ENCODE measurements at regions not wholly inside any gene's neighbourhood (a gene's known extent, or its start where the extent isn't known, plus 50 kb on each side); places are given as distances from the start of the nearest gene placed in this dataset.

DNA sequence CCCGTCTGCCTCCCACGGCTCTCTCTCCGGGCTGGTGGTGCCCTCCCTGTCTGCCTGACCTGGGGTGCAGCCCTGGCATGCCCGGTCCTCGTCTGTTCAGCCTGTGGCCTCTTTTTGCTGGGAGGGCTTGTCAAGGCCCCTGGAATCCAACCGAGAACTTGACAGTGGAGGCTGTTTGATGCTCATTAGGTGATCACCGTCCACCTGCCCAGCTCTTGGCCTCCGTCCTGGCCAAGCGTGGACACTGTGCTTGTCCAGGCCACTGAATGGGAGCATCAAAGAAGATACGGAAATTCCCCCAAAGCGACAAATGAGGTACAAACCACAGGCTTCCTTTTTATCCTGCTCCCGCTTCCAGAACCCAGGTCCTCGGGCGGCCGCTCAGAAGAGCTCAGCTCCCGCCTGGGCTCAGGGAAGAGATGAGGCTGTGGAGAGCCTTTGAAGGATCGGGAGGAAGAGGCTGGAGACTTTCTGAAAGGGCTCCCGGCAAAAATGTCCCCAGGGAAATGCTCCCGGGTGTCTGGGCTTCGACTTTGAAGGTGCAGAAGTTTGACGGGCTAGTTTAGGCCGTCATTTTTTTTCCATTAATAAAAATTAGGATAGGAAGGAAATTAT lies 1273.9 kb downstream of the BRD1 start:
- no peak for DNase-seq (ENCODE audit: low read depth in 3 of 3)

DNA sequence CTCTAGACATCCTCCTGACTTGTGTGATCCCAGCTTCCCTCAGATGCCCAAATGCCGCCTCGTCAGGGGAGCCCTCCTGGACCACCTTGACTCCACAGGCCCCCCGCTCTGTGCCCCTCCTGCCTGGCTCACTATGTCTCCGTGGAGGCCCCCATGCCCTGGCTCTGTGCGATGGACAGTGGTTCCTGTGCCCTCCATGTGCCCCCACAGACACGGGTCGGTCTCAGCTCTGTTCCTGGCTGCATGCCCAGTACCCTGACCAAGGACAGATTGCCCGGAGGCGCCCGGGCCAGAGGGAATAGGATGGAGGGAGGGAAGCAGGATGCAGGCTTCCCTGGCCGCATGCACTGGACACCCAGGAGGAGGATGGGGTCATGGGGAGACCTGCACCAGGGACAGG lies 1274.6 kb downstream of the BRD1 start:
- no peak for DNase-seq (ENCODE audit: low read depth in 3 of 3)

DNA sequence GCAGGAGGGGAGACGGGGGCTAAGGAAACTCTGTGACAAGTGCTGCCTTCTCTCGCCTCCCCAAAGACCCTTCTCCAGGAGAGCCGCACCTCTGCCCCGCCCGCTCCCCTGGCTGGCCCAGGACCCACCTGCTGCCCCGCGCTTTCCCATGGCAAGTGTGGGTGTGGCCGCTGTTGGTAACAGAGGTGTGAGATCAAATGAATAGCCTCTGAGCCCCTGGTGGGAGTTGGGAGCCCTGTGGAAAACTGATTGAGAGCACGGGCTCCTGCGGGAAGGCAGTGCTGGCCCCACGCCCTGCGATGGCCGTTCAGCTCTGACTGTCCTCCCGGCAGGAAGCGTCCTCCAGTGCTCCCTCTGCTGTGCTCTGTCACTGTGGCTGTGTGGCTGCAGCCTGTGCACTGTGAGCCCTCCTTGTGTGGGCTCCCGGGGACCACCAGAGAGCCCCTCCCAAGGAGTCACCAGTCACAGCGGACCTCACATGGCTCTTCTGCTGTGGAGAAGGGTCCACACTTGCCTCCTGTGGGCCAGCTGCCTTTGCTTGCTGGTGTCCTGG lies 1275.9 kb downstream of the BRD1 start:
- DNase-seq (ENCODE audit: low read depth in 3 of 3) = no peak

DNA sequence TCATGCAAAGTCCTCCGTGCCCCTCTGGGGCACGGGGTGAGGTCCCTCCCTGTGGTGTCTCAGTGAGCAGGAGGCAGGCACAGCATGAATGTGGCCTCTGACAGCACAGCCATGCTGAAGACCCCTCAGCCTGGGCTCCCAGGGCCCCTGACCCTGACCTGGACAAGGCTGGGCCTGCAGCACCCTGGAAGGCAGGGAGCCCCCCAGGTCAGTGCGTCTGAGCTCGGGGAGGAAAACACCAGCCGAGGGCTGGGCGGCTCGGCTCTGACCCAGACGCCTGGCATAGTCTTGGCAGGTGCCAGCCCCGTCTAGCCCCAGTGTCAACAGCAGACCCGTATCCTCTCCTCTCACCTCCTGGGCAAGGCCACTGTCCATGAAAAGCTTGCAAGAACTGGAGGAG lies 1276.6 kb downstream of the BRD1 start:
- DNase-seq (ENCODE audit: low read depth in 3 of 3) = no peak

DNA sequence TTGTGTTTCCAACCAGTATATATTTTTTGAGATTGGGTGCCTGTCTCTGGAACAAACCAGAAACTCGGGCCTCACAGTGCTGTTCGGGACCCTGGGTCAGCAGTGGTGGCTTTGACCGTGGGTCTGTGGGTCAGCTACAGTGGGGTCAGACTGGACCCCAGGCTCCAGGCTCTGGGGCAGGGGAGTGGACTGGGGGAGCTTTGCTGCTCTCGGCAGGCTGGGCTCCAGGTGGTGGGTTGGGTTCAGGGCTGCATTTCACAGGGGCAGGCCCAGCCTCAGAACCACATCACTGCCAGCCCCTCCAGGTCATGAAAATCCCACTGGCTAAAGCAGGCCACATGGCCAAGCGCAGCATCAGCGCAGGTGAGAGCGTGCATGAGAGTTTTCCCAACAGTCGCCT lies 1279.3 kb downstream of the BRD1 start:
- DNase-seq (ENCODE audit: low read depth in 3 of 3) = no peak

DNA sequence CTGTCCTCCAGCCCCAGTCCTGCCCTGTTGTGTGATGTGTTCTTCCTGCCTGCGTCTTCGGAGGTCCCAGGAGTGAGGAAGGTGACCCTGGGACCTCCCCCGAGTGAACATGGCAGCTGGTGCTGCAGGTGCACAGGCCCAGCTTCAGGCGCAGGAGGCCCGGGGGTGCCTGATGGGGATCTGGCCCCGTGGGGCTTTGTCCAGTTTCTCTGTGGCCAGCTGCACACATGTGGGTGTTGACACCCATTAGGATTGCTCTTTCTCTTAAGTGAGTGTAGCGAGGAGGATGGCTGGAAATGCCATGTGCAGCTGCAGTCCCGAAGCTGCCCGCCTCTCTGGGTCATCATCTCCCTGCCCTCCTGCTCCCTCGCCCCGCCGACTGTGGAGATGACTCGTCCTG lies 1279.7 kb downstream of the BRD1 start:
- DNase-seq (ENCODE audit: low read depth in 3 of 3) = no peak

DNA sequence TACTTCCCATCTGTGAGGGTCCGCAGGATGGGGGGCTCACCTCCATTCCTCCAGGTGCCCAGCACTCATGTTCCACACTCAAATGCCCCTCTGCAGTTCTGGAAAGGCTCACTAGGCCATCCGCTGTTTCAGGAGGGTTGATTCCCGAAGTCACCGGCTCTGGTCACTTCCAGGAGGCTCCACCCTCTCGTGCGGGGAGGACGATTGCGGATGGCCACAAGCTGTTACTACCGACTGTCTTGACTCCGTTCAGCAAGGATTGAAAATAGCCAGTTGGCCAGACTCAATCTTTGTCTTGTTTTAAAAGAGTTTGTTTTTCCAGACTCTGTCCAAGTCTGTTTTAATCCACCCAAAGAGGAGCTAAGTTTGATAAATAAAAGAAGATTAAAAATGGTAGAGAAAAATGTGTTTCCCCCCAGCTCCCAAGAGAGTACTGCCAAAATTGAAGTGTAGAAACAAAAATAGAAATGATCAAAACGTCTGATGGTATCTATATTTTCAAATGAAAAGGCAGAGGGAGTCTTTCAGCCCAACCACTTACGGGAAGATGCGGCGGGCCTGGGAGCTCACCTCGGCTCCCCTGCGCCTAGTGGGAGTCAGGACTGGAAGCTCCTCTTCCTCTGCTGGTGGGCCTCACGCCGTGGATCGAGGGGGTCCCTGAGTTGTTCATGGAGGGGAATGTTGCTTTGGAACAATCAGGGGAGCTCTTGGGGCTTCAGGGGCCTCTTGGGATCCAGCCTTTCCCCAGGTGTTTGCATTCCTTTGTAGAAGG lies 1280.8 kb downstream of the BRD1 start:
- DNase-seq (ENCODE audit: low read depth in 3 of 3) = no peak

DNA sequence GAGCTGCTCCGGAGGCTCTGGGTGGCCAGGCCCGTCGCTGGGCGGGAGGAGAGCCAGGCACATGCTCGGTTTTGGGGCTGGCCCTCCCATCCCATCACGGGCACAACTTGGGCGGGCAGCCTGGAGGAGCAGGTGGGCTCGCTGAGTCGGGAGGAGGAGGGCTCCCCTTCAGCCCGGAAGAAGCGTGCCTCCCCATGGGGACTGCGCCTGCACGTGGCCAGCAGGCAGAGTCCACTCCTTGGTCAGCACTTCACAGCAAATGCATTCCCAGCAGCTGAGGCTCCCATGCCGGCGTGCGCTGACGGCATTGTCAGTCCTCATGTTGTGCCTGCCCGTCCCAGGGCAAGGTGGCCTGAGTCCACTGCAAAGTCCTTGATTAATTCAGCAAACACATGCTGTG lies 1281.7 kb downstream of the BRD1 start:
- DNase-seq (ENCODE audit: low read depth in 3 of 3) = no peak

DNA sequence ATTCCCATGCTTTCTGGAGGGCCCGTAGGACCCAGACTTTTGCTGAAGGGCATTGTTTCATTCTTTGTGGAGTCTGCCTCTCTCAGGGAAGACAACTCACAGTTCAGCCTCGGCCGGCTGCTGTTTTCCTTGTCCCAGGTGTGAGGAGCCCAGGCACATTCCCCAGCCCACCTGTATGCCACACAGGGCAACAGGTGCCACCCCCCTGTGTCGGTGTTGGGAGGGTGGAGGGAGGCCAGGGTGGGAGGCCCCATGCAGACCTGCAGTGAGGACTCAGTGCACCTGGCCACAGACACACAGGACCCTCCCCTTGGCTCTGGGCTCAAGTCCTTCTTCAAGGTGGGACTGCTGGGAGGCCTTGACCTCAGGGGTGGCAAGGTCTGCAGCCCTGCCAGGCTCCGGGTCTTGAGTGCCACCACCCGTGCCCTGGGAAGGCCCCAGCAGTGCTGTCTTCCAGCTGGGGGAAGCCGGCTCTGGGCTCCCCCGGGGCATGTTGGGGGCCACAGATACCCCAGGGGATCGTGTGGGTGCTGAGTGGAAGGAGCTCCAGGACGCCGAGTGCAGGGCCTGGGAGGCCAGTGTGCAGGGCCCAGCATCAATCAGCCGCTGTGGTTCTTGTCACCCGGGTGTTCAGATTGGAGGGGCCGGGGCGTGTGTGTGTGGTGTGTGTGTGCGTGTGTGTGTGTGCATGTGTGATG lies 1286.1 kb downstream of the BRD1 start:
- no peak for DNase-seq (ENCODE audit: low read depth in 3 of 3)

DNA sequence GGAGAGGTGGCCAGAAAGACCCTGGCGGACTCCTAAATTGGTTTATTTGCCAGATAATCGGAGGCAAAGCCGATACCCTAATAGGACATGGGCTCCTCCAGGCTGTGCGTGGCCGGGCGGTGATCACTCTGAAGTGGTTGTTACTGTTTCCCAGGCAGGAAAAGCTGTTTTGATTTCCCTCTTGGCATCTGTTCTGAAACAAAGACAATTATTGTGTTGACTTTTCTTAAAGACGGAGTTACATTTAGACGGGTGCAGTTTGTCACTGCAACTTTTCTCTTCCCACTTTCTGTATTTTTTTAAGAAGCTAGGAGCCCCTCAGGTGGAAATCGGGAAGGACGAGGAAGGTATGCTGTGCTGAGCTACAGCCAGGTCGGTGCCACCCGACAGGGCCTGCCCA lies 1288.4 kb downstream of the BRD1 start:
- no peak for DNase-seq (ENCODE audit: low read depth in 3 of 3)

DNA sequence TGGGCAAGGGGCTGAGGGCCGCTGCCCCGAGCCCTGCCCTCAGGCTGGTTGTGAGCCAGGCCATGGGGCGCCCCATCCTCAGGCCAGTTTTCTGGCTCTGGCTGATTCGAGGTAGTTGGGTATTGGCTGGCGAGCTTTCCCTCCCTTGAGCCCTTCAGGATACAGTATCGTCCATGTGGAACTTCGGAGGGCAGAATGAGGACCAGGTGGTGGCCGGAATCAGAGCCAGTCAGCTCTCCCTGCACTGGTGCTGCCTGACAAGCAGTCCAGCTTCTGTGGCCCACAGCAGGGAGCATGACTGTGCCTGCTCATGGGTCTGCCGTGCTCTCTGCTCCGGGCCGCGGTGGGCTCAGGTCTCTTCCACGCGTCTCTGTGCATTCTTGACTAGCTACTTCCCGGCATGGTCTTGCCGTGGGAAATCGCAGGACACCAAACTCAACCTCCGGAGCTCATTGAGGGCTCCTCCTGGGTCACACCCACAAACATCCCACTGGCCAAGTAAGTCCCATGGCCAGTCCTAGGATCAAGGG lies 1289.3 kb downstream of the BRD1 start:
- no peak for DNase-seq (ENCODE audit: low read depth in 3 of 3)

DNA sequence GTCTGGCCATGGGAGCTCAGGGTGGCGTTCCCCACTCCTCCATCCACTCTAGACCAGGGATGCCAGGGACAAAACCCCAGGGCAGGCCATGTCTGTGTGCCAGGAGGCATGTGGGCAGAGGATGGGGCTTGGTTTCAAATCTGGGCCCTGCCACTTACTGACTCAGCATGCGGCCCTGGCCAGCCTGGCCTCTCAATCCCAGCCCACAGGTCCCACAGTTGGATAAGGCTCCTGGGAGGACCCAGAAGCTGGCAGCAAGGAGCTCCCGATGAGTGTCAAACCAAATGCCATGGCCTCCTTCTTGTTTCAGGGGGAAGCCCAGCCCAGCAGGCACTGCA lies 1290.4 kb downstream of the BRD1 start:
- no peak for DNase-seq (ENCODE audit: low read depth in 3 of 3)

DNA sequence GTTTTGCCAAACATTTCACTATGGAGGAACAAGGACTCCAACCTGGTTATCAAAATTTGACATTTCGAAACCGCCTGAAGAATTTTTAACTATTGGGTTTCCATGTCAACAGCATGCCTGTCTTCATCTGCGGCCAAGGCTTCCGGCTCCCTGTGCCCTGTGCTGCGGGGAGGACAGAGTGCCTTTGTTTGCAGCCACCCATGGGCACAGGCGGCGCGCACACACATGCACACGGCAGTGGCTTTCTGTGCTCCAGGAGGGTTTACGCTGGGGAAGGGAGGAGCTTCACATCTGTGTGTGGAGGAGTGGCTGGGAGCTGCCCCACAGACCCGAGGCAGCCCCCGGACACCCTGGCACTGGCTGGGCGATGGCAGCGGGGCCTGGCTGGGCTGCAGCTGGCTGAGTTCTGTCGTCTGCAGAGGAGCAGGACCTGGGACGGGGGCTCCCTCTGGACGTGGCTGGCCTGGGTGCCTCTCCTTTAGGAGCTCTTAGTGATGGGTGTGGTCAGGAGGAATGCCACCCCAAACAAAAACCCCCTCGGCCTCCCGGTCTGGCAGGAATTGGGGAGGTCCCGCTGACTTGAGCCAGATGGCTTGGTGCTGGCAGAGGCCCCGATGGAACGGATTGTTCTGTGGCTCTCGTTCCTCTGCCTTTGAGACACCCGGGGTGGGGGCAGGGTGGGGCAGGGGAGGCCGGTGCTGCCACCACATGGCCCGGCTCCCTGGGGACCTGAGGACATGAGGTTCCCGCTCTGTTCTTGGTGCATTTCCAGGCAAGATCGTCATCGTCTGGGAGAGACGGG lies 1290.9 kb downstream of the BRD1 start:
- no peak for DNase-seq (ENCODE audit: low read depth in 3 of 3)

DNA sequence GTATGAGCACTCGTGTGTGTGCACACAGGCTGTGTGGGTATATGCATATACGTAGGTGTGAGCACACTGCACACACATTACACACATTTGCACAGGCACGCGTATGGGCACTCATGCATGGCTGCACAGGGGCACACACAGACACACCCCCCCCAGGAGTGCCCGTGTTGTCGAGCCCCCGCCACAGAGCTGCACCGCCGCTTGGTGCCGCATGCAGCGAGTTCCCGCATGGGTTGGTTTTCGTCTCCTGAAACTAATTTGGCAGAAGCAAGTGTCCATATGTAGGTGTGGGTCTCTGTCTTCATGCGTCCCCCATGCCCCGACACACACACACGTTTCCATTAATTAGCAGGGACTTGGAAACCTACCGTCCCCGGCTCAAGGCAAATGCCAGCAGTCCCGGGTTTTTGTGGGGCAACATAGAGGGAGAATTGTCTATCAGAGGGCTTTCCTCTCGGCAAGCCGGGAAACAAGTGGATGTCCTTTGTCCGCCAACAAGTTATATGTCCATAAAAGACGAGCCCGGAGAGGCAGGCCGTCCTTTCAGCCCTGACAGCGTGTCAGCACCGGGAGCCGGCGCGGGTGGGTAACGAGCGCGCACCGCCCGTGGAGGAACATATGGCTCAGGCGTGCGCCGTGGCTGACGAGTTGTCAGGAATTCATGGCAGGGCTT lies 1291.7 kb downstream of the BRD1 start:
- no peak for DNase-seq (ENCODE audit: low read depth in 3 of 3)

DNA sequence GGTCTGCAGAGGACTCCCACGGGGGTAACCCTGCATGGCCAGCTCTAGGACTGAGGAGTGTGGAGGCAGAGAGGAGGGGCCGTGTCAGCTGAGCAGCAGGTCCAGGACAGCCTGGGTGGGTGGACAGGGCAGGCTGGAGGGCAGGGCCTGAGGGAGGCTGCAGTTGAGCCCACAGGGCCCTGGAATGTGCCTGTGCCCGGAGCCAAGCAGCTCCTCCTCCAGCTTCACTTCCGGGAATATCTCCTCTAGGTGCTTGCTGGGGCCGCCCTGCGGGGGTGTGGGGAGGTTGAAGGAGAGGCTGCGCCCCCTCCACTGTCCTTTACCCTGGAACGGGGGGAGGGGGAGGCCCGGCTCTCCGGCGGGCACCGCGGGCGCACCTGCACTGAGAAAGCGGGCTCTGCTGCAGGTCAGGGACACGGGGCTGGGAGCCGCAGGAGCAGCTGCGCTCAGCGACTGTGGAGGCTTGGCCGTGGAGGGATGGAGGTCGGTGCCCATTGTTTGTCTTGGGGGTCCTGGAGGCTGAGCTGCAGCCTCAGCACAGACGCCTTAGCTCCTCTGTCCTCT lies 1293.2 kb downstream of the BRD1 start:
- no peak for DNase-seq (ENCODE audit: low read depth in 3 of 3)

DNA sequence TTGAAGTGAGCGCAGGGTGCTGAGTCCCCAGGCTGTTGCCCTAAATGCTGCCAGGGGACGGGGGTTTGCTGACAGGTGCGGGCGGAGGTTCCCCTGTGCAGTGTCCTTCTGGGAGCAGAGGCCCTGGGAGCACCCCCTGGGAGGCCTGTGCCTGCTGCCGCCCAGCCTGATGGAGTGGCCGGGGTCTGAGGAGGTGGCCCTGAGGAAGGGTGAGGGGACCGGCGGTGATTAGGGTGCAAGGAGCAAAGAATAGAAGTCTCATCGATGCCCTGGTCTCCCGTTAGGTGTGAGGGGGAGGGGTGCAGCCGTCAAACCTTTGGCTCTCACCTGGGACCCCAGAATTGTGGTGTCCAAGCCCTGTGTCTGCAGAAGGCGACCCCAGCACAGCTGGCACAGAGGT lies 1294.7 kb downstream of the BRD1 start:
- DNase-seq (ENCODE audit: low read depth in 3 of 3) = no peak

DNA sequence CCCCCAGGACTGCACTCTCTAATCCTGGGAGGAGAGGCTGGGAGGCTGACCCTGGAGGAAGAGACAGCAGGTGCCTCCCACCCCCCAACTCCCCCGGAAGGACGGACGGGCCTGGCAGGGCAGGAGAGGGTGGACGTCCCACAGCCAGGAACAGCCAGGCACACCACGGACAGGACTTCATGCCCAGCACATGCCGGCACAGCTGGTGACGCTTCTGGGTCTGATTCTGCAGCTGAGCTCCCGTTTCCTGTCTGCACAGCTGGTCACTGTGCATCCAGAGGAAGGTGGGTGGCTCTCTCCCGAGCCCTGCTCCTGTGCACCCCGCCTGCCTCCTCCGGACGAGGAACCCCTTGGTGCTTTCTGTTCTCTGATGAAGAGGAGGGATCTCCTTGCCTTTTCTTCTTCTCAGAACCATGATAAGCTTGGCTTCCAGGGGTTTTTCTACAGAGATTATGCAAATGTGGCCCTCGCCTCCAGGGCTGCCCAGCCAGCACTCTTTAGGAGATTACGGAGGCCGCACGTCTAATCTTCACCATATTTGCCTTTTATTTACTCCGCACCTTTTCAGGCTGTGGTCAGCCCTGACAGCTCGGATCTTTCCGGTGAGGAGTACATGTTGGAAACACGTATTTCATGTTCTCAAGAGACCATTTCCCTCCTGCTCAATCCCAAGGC lies 1295.8 kb downstream of the BRD1 start:
- DNase-seq (ENCODE audit: low read depth in 3 of 3) = no peak

DNA sequence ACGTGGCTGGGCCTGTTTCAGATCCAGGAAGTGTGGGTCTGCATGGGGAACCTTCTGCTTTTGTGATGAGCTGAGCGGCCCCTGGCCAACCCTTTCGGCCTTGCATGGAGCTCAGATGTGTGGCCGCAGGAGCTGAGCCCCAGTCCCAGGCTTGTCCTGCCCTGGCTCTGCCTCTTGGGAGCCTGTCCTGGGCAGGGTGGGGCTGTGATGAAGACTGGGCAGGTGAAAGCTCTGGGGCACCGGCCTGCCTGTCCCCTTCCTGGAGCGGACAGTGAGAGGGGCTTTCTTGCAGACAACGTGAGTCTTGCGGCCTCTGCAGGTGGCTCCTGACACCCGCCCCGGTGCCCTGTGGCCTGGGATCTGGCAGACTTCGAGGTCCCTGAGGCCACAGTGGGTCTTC lies 1296.6 kb downstream of the BRD1 start:
- no peak for DNase-seq (ENCODE audit: low read depth in 3 of 3)

DNA sequence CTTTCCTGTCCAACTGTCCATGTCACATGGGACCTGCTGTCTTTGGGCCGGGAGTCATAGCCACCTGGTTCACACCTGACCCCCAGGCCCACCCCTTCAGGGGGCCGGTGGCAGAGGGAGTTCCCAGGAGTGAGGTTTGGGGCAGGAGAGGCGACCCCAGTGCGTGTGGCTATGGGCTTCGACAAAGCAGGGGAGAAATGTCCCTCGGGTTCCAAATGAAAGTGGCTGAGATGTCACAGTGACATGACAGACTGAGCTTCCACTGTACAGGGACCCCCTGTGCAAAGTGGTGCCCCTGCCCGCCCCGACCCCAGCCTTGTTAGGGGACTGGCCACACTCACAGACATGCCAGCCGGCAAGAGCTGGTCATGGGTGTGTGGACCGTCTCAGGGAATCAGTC lies 1297.0 kb downstream of the BRD1 start:
- no peak for DNase-seq (ENCODE audit: low read depth in 3 of 3)

DNA sequence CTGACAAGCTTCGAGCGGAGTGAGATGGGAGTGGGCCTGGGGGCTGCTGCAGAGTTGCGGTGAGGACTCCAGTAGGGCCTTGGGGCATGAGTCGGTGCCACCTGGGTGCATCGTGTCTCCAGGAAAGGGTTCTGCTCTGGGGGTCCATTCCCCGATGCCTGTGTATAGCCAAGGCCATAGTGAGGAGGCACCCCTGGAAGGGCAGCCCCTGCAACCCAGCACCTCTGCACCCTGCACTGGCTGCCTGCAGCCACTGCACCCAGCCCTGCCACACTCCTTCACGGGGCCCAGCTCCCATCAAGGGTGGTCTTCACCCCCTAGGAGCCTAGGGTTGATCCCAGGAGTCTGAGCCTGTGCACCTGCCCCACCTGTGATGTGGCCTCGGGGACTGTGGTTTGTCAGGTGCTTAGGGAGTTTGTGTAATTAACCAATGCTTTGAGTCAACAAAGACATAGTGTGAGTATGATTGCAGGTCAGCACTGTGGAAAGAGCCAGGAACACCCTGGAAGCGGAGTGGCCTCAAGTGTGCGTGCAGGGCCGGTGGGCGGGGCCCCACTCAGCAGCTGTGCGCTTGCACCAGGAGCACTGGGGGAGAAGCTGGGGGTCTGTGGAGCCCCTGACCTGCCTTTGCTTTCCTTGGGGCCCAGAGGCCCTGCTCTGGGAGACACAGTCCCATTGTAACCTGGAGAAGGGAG lies 1299.3 kb downstream of the BRD1 start:
- DNase-seq (ENCODE audit: low read depth in 3 of 3) = no peak
